Glutamatergic neuron (in vitro differentiated cells): ENCODE measurements at regions not wholly inside any gene's neighbourhood (a gene's known extent, or its start where the extent isn't known, plus 50 kb on each side); places are given as distances from the start of the nearest gene placed in this dataset.

Experiments used
- DNase-seq: peaks from one replicate; pipeline ENCODE4 v3.0.0; 2022
- H3K27ac Mint-ChIP-seq: one replicate; pipeline ENCODE4 v1.8.0; 2020; ENCODE audit warnings: mild to moderate bottlenecking, mixed read lengths, inconsistent platforms; ENCODE audit not compliant: unreplicated experiment
- H3K27me3 Mint-ChIP-seq: one replicate; pipeline ENCODE4 v1.8.0; 2020; ENCODE audit warnings: mild to moderate bottlenecking, moderate library complexity, mixed read lengths, inconsistent platforms; ENCODE audit not compliant: unreplicated experiment
- H3K36me3 Mint-ChIP-seq: one replicate; pipeline ENCODE4 v1.8.0; 2020; ENCODE audit warnings: mild to moderate bottlenecking, mixed read lengths, inconsistent platforms; ENCODE audit not compliant: unreplicated experiment
- H3K4me1 Mint-ChIP-seq: one replicate; pipeline ENCODE4 v1.8.0; 2020; ENCODE audit warnings: mild to moderate bottlenecking, low read depth, mixed read lengths, inconsistent platforms; ENCODE audit not compliant: unreplicated experiment
- H3K4me3 Mint-ChIP-seq: one replicate; pipeline ENCODE4 v1.8.0; 2020; ENCODE audit warnings: mild to moderate bottlenecking, mixed read lengths, inconsistent platforms; ENCODE audit not compliant: unreplicated experiment
- H3K9me3 Mint-ChIP-seq: one replicate; pipeline ENCODE4 v1.8.0; 2020; ENCODE audit warnings: mild to moderate bottlenecking, moderate library complexity, mixed read lengths, inconsistent platforms; ENCODE audit not compliant: unreplicated experiment
- CTCF ChIP-seq: fragments of 200-600 bp; sonication (generic); IDR thresholded peaks from one replicate; pipeline ENCODE4 v1.5.0; 2021; ENCODE audit not compliant: partially characterized antibody, unreplicated experiment

- DNase-seq = no peak
- H3K4me1 Mint-ChIP-seq = no peaks in the 10 kb centered on the region
- TF ChIP-seq CTCF = no peak
- no peak overlapping the region for H3K27ac Mint-ChIP-seq
- H3K36me3 Mint-ChIP-seq = no peaks in the 10 kb centered on the region
- no peak overlapping the region for H3K4me3 Mint-ChIP-seq
- peaks cover 1% of the 10 kb centered on the region for H3K27me3 Mint-ChIP-seq
- peaks cover 2% of the 10 kb centered on the region for H3K9me3 Mint-ChIP-seq
Measured at GRCh38 chr13:76713280-76713679, 172.9 kb downstream of the KCTD12 start.

- TF ChIP-seq CTCF = no peak
- no peaks in the 10 kb centered on the region for H3K4me1 Mint-ChIP-seq
- no peak overlapping the region for H3K27ac Mint-ChIP-seq
- peaks cover 1% of the 10 kb centered on the region for H3K27me3 Mint-ChIP-seq
- DNase-seq = no peak
- H3K36me3 Mint-ChIP-seq = no peaks in the 10 kb centered on the region
- no peak overlapping the region for H3K4me3 Mint-ChIP-seq
- H3K9me3 Mint-ChIP-seq = peaks cover 2% of the 10 kb centered on the region
Measured at GRCh38 chr13:76711550-76712182, 174.5 kb downstream of the KCTD12 start.

GRCh38 chr13:76709851-76710250 is 176.4 kb downstream of the KCTD12 start:
- Mint-ChIP-seq H3K4me1 (no peaks in the 10 kb centered on the region), H3K4me3 (no peak overlapping the region), H3K36me3 (no peaks in the 10 kb centered on the region), H3K27me3 (peaks cover 1% of the 10 kb centered on the region), H3K27ac (no peak overlapping the region), H3K9me3 (peaks cover 2% of the 10 kb centered on the region)
- TF ChIP-seq CTCF = no peak
- no peak for DNase-seq

- no peak for DNase-seq
- TF ChIP-seq CTCF = no peak
- H3K36me3 Mint-ChIP-seq = no peaks in the 10 kb centered on the region
- peaks cover 1% of the 10 kb centered on the region for H3K27me3 Mint-ChIP-seq
- no peaks in the 10 kb centered on the region for H3K4me1 Mint-ChIP-seq
- no peak overlapping the region for H3K4me3 Mint-ChIP-seq
- no peaks in the 10 kb centered on the region for H3K9me3 Mint-ChIP-seq
- H3K27ac Mint-ChIP-seq = no peak overlapping the region
Measured at GRCh38 chr13:76708138-76708688, 178.0 kb downstream of the KCTD12 start.

- Mint-ChIP-seq H3K4me1 (no peaks in the 10 kb centered on the region), H3K36me3 (no peaks in the 10 kb centered on the region), H3K27me3 (no peaks in the 10 kb centered on the region), H3K27ac (no peak overlapping the region), H3K4me3 (no peak overlapping the region), H3K9me3 (no peaks in the 10 kb centered on the region)
- TF ChIP-seq CTCF = no peak
- no peak for DNase-seq
Measured at GRCh38 chr13:76707360-76707759, 178.8 kb downstream of the KCTD12 start.
